GM19328 (cell line): ENCODE measurements at regions not wholly inside any gene's neighbourhood (a gene's known extent, or its start where the extent isn't known, plus 50 kb on each side); places are given as distances from the start of the nearest gene placed in this dataset.
"Not testable (repeated sequence)": the region's sequence is repeated elsewhere in the genome, so short reads cannot be mapped to it uniquely, and the experiment has no call there.

Source experiments
- ATAC-seq: cut with Tn5 transposase; IDR thresholded peaks from one replicate; pipeline ENCODE4 v1.9.1; 2021; ENCODE audit warnings: mild to moderate bottlenecking, moderate library complexity; ENCODE audit not compliant: unreplicated experiment

- ATAC-seq, result not testable (repeated sequence)
Observed at GRCh38 chr4:3952443-3953139, 186.4 kb downstream of the ADRA2C start.

DNA sequence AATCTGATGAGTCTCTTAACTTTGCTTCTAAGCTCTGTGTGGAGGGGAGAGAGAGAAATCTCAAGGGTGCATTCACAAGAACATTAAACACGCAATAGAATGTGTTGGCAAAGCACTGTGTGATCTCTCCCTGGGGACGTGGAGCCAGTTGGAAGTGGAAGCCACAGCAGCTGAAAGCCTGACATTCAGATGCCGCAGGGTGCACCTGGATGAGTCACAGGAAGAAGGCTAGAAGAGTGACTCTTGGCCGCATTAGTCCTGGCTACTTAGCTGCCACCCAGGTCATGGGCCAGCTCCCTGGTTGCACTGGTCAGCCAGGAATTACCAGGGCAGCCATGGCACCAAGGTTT is 186.9 kb downstream of the ADRA2C start:
- ATAC-seq, result not testable (repeated sequence)

- not testable (repeated sequence) for ATAC-seq
Observed at GRCh38 chr4:3954540-3955320, 188.5 kb downstream of the ADRA2C start.

DNA sequence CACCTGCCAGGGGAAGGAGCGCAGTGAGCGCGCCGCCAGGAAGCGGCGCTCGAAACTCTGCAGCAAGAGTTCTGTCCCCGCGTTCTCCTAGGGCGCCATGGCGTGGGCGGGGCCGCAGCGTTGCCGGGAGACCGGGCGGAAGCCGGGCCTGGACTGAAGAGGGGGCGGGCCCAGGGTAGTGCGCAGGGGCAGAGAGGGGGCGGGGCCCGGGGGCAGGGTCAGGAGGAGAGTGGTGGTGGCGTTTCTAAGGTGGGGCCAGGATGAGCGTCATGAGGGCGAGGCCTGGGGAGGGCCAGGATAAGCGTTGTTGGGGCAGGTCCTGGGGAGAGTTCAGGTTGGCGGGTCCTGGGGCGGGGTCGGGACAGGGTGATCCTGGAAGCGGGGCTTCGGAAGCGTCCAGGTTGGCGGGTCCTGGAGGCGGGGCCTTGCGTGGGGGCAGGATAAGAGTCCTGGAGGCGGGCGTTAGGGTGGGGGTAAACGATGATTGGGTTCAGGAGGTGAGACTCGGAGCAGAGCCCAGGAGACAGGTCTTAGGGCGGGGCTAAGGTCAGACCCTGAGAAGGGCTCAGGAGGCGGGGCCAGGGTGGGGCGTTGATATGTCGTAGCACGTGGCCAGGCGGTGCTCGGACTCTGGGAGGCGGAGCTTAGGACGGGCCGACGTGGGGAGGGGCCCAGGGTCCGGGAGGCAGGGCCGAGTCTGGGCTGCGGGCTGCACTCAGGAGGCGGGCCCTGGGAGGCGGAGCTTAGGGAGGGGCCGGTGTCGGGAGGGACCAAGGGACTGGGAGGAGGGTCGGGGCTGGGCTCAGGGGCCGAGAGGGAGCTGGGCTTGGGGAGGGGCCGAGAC is 189.4 kb downstream of the ADRA2C start:
- peak; percentile 100 for ATAC-seq

- not testable (repeated sequence) for ATAC-seq
Observed at GRCh38 chr4:3956165-3956867, 190.1 kb downstream of the ADRA2C start.

DNA sequence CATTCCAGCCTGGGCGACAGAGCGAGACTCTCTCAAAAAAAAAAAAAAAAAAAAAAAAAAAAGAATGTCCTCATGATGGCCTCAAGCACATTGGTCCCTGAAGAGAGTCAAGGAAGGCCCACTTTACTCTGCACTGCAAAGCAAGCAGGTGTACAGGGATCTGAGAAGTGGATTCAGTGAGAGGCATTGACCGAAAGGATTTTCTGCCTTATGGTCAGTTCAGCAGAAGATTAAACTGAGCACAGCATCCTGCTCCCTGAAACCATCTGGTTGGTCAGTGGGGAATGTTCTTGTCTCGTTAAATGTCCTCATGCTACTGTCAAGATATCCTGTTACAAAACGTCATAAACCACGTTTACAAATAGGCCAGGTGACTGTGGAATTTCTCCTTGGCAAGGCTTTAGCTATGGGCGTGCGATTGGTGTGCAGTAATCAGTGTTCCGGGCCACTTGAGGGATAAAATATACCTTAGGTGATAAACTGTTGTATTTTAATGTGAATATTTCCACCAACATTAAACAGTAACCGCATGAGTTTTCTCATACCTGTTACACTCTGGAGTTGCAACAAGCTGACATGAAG is 195.0 kb downstream of the ADRA2C start:
- ATAC-seq, result not testable (repeated sequence)

GRCh38 chr4:3964572-3965278 is 198.5 kb downstream of the ADRA2C start:
- ATAC-seq, result not testable (repeated sequence)

- not testable (repeated sequence) for ATAC-seq
Observed at GRCh38 chr4:3967204-3967603, 201.0 kb downstream of the ADRA2C start.

GRCh38 chr4:3972626-3973025 is 206.4 kb downstream of the ADRA2C start:
- ATAC-seq, result not testable (repeated sequence)

GRCh38 chr4:3973581-3974200 is 207.5 kb downstream of the ADRA2C start:
- not testable (repeated sequence) for ATAC-seq

GRCh38 chr4:3983518-3984125 is 217.4 kb downstream of the ADRA2C start:
- not testable (repeated sequence) for ATAC-seq

GRCh38 chr4:3984796-3985195 is 218.6 kb downstream of the ADRA2C start:
- not testable (repeated sequence) for ATAC-seq

- not testable (repeated sequence) for ATAC-seq
Observed at GRCh38 chr4:3986412-3986811, 220.2 kb downstream of the ADRA2C start.

DNA sequence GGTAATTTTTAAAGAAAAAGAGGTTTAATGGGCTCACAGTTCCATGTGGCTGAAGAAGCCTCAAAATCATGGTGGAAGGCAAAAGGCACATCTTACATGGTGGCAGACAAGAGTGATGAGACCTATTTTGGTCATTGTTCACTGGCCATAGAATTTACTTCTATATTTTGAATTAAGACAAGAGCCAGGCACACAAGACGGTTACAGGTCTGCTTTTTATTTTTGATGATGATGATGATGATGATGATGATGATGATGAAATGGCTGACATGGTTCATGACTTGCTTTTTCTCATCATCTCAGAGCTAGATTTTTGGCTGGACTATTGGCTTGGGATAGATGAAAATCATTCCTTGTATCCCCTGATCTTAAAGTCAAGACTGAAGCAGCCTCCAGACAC is 229.3 kb downstream of the OTOP1 start:
- ATAC-seq, result not testable (repeated sequence)

- ATAC-seq, result not testable (repeated sequence)
Observed at GRCh38 chr4:4004036-4004435, 222.7 kb downstream of the OTOP1 start.

GRCh38 chr4:4004702-4005101 is 222.0 kb downstream of the OTOP1 start:
- ATAC-seq, result not testable (repeated sequence)

DNA sequence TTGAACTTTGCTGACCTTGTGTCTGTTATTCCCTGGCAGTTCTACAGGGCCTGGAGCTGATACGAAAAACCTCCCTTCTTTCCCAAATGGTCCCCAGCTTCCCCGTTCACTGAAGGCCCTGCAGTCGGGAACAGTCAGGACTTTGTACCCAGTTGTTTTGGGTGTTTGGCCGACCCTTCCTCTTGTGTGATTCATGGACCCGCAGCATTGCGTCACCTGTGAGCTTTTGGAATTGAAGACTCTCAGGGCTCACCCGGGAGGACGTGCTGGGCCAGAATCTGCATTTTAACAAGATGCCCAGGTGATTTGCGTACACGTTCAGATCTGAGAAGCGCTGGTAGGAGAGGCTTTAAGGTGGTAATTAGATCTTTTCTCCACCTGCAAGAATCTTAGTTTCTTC is 220.4 kb downstream of the OTOP1 start:
- ATAC-seq, result not testable (repeated sequence)

DNA sequence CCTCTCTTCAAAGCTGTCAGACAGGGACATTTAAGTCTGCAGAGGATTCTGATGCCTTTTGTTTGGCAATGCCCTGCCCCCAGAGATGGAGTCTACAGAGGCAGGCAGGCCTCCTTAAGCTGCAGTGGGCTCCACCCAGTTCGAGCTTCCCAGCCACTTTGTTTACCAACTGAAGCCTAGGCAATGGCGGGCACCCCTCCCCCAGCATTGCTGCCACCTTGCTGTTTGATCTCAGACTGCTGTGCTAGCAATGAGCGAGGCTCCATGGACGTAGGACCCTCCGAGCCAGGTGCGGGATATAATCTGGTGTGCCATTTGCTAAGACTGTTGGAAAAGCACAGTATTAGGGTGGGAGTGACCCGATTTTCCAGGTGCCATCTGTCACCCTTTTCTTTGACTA is 207.7 kb downstream of the OTOP1 start:
- ATAC-seq, result not testable (repeated sequence)

DNA sequence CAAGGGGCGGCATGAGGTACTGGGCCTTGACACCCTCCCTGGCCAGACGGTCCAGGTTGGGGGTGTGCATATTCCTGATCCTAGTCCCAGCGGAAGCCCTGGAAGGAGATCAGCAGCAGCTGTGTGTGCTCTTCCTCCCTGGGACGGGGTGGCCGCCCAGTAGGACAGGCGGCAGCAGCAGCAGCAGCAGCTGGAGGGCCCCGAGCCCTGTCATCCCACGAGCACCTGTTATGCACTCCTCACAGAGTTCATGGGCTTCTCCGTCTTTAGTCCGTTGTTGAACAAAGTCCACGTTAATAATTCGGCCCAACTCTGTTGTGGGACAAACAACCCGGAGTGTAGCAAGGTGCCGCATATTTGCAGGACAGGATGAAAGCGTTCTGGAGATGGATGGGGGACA is 205.6 kb downstream of the OTOP1 start:
- not testable (repeated sequence) for ATAC-seq
